GM23338 (cell line): ENCODE measurements at regions not wholly inside any gene's neighbourhood (a gene's known extent, or its start where the extent isn't known, plus 50 kb on each side); places are given as distances from the start of the nearest gene placed in this dataset.

Experiments used
- CREB1 ChIP-seq: fragments of 250-450 bp; sonication (Bioruptor Pico); IDR thresholded peaks from 2 replicates; pipeline ENCODE4 v1.5.0; 2020; ENCODE audit warnings: low read depth, mild to moderate bottlenecking, moderate library complexity
- EZH2 ChIP-seq: fragments of 200-600 bp; sonication (generic); IDR thresholded peaks from one replicate; pipeline ENCODE4 v1.8.0; 2017; ENCODE audit warnings: antibody characterized with exemption, mild to moderate bottlenecking, low read depth; ENCODE audit not compliant: unreplicated experiment
- EZH2phosphoT487 ChIP-seq: fragments of 200-600 bp; sonication (generic); IDR thresholded peaks from one replicate; pipeline ENCODE4 v1.8.1; 2018; ENCODE audit warnings: antibody characterized with exemption; ENCODE audit not compliant: unreplicated experiment
- JUNB ChIP-seq: IDR thresholded peaks from one replicate; pipeline ENCODE4 v1.6.1; 2016; ENCODE audit warnings: antibody characterized with exemption; ENCODE audit not compliant: unreplicated experiment
- NANOG ChIP-seq: IDR thresholded peaks from 2 replicates; pipeline ENCODE4 v1.6.1; 2016; ENCODE audit warnings: antibody characterized with exemption, borderline replicate concordance
- POLR2AphosphoS5 ChIP-seq: IDR thresholded peaks from 2 replicates; pipeline ENCODE4 v1.6.1; 2016; ENCODE audit warnings: antibody characterized with exemption, low read depth
- STAT1 ChIP-seq: IDR thresholded peaks from one replicate; pipeline ENCODE4 v1.6.1; 2016; ENCODE audit warnings: antibody characterized with exemption; ENCODE audit not compliant: unreplicated experiment
- ZNF114 ChIP-seq: fragments of 250-450 bp; sonication (Bioruptor Pico); IDR thresholded peaks from 2 replicates; pipeline ENCODE4 v1.5.0; 2020; ENCODE audit warnings: mild to moderate bottlenecking, moderate library complexity
- ZNF331 ChIP-seq: fragments of 250-450 bp; sonication (Bioruptor Pico); IDR thresholded peaks from 2 replicates; pipeline ENCODE4 v1.5.0; 2020; ENCODE audit warnings: low read depth, mild to moderate bottlenecking, moderate library complexity
- TF ChIP-seq, protein P1 (sequence below), 2 experiments: fragments of 200-600 bp in 1 of 2; sonication (generic) in 1 of 2; conservative IDR thresholded peaks; 2 replicates each; pipeline versions ENCODE4 v1.5.1 to v1.6.1; 2016 to 2017; ENCODE audit warnings: antibody characterized with exemption in 2 of 2, low read depth in 2 of 2, mild to moderate bottlenecking in 2 of 2, moderate library complexity in 1 of 2
- TF ChIP-seq, protein P2 (sequence below): IDR thresholded peaks from one replicate; pipeline ENCODE4 v1.6.1; 2018; ENCODE audit warnings: antibody characterized with exemption; ENCODE audit not compliant: unreplicated experiment
- TF ChIP-seq, protein P3 (sequence below): IDR thresholded peaks from 2 replicates; pipeline ENCODE4 v1.6.1; 2016; ENCODE audit warnings: antibody characterized with exemption
- TF ChIP-seq, protein P4 (sequence below): fragments of 250-450 bp; sonication (Bioruptor Pico); IDR thresholded peaks from 2 replicates; pipeline ENCODE4 v1.5.0; 2020; ENCODE audit warnings: mild to moderate bottlenecking, moderate library complexity

DNA sequence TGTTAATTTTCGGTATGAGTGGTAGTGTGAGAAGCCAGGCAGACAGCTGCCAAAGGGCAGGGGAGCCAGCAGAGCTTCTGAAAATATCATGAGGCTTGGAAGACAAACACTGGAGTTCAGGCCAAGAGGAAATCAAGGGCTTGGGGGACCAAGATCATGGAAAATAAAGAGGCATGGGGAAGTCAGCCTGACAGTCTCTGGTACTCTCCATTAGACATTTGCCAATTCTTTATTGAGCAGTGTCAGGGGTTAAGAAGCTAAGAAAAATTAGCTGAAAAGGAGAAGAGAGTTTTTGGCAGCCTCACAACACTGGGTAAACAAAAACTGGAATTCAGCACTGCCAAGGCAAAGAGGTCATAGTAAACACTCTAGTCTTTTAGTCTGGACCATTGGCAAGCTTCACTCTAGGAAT is 612.7 kb downstream of the EPHA4 start:
- TF ChIP-seq, protein P1, sequence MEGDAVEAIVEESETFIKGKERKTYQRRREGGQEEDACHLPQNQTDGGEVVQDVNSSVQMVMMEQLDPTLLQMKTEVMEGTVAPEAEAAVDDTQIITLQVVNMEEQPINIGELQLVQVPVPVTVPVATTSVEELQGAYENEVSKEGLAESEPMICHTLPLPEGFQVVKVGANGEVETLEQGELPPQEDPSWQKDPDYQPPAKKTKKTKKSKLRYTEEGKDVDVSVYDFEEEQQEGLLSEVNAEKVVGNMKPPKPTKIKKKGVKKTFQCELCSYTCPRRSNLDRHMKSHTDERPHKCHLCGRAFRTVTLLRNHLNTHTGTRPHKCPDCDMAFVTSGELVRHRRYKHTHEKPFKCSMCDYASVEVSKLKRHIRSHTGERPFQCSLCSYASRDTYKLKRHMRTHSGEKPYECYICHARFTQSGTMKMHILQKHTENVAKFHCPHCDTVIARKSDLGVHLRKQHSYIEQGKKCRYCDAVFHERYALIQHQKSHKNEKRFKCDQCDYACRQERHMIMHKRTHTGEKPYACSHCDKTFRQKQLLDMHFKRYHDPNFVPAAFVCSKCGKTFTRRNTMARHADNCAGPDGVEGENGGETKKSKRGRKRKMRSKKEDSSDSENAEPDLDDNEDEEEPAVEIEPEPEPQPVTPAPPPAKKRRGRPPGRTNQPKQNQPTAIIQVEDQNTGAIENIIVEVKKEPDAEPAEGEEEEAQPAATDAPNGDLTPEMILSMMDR (conservative IDR thresholded peaks at IDR 0.05; ENCODE audit: low read depth in 2 of 2): no peak
- TF ChIP-seq, protein P2, sequence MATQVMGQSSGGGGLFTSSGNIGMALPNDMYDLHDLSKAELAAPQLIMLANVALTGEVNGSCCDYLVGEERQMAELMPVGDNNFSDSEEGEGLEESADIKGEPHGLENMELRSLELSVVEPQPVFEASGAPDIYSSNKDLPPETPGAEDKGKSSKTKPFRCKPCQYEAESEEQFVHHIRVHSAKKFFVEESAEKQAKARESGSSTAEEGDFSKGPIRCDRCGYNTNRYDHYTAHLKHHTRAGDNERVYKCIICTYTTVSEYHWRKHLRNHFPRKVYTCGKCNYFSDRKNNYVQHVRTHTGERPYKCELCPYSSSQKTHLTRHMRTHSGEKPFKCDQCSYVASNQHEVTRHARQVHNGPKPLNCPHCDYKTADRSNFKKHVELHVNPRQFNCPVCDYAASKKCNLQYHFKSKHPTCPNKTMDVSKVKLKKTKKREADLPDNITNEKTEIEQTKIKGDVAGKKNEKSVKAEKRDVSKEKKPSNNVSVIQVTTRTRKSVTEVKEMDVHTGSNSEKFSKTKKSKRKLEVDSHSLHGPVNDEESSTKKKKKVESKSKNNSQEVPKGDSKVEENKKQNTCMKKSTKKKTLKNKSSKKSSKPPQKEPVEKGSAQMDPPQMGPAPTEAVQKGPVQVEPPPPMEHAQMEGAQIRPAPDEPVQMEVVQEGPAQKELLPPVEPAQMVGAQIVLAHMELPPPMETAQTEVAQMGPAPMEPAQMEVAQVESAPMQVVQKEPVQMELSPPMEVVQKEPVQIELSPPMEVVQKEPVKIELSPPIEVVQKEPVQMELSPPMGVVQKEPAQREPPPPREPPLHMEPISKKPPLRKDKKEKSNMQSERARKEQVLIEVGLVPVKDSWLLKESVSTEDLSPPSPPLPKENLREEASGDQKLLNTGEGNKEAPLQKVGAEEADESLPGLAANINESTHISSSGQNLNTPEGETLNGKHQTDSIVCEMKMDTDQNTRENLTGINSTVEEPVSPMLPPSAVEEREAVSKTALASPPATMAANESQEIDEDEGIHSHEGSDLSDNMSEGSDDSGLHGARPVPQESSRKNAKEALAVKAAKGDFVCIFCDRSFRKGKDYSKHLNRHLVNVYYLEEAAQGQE: no peak
- no peak for TF ChIP-seq ZNF114 (CRISPR knock-in tag)
- no peak for TF ChIP-seq POLR2AphosphoS5
- no peak for TF ChIP-seq EZH2
- TF ChIP-seq EZH2phosphoT487: no peak
- TF ChIP-seq STAT1: no peak
- no peak for TF ChIP-seq CREB1 (CRISPR knock-in tag)
- TF ChIP-seq NANOG: no peak
- TF ChIP-seq, protein P3, sequence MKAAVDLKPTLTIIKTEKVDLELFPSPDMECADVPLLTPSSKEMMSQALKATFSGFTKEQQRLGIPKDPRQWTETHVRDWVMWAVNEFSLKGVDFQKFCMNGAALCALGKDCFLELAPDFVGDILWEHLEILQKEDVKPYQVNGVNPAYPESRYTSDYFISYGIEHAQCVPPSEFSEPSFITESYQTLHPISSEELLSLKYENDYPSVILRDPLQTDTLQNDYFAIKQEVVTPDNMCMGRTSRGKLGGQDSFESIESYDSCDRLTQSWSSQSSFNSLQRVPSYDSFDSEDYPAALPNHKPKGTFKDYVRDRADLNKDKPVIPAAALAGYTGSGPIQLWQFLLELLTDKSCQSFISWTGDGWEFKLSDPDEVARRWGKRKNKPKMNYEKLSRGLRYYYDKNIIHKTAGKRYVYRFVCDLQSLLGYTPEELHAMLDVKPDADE: no peak
- no peak for TF ChIP-seq JUNB
- TF ChIP-seq ZNF331 (CRISPR knock-in tag): no peak
- TF ChIP-seq, protein P4, sequence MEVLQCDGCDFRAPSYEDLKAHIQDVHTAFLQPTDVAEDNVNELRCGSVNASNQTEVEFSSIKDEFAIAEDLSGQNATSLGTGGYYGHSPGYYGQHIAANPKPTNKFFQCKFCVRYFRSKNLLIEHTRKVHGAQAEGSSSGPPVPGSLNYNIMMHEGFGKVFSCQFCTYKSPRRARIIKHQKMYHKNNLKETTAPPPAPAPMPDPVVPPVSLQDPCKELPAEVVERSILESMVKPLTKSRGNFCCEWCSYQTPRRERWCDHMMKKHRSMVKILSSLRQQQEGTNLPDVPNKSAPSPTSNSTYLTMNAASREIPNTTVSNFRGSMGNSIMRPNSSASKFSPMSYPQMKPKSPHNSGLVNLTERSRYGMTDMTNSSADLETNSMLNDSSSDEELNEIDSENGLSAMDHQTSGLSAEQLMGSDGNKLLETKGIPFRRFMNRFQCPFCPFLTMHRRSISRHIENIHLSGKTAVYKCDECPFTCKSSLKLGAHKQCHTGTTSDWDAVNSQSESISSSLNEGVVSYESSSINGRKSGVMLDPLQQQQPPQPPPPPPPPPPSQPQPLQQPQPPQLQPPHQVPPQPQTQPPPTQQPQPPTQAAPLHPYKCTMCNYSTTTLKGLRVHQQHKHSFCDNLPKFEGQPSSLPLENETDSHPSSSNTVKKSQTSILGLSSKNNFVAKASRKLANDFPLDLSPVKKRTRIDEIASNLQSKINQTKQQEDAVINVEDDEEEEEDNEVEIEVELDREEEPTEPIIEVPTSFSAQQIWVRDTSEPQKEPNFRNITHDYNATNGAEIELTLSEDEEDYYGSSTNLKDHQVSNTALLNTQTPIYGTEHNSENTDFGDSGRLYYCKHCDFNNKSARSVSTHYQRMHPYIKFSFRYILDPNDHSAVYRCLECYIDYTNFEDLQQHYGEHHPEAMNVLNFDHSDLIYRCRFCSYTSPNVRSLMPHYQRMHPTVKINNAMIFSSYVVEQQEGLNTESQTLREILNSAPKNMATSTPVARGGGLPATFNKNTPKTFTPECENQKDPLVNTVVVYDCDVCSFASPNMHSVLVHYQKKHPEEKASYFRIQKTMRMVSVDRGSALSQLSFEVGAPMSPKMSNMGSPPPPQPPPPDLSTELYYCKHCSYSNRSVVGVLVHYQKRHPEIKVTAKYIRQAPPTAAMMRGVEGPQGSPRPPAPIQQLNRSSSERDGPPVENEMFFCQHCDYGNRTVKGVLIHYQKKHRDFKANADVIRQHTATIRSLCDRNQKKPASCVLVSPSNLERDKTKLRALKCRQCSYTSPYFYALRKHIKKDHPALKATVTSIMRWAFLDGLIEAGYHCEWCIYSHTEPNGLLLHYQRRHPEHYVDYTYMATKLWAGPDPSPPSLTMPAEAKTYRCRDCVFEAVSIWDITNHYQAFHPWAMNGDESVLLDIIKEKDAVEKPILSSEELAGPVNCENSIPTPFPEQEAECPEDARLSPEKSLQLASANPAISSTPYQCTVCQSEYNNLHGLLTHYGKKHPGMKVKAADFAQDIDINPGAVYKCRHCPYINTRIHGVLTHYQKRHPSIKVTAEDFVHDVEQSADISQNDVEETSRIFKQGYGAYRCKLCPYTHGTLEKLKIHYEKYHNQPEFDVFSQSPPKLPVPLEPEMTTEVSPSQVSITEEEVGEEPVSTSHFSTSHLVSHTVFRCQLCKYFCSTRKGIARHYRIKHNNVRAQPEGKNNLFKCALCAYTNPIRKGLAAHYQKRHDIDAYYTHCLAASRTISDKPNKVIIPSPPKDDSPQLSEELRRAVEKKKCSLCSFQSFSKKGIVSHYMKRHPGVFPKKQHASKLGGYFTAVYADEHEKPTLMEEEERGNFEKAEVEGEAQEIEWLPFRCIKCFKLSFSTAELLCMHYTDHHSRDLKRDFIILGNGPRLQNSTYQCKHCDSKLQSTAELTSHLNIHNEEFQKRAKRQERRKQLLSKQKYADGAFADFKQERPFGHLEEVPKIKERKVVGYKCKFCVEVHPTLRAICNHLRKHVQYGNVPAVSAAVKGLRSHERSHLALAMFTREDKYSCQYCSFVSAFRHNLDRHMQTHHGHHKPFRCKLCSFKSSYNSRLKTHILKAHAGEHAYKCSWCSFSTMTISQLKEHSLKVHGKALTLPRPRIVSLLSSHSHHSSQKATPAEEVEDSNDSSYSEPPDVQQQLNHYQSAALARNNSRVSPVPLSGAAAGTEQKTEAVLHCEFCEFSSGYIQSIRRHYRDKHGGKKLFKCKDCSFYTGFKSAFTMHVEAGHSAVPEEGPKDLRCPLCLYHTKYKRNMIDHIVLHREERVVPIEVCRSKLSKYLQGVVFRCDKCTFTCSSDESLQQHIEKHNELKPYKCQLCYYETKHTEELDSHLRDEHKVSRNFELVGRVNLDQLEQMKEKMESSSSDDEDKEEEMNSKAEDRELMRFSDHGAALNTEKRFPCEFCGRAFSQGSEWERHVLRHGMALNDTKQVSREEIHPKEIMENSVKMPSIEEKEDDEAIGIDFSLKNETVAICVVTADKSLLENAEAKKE (CRISPR knock-in tag): no peak
